HFF-Myc (cell line): ENCODE measurements at regions not wholly inside any gene's neighbourhood (a gene's known extent, or its start where the extent isn't known, plus 50 kb on each side); places are given as distances from the start of the nearest gene placed in this dataset.
"Not testable (repeated sequence)": the region's sequence is repeated elsewhere in the genome, so short reads cannot be mapped to it uniquely, and the experiment has no call there.

Source experiments
- DNase-seq: peaks from one replicate; pipeline ENCODE4 v3.0.0-alpha.2; 2011; ENCODE audit warnings: low read depth; ENCODE audit errors: extremely low read depth
- H3K4me3 ChIP-seq: replicated peaks from 2 replicates; pipeline ENCODE4 v1.5.1; 2011; ENCODE audit warnings: low read depth, mild to moderate bottlenecking, control low read depth, low read length
- TF ChIP-seq, protein P1 (sequence below): IDR thresholded peaks from 2 replicates; pipeline ENCODE4 v1.5.1; 2012; ENCODE audit warnings: mild to moderate bottlenecking, low read depth, low read length, control low read depth; ENCODE audit errors: missing control alignments

GRCh38 chr2:67145851-67146250, 251.3 kb upstream of the ETAA1 start:
- DNase-seq = no peak
- no peak overlapping the region for H3K4me3 ChIP-seq
- TF ChIP-seq, protein P1, sequence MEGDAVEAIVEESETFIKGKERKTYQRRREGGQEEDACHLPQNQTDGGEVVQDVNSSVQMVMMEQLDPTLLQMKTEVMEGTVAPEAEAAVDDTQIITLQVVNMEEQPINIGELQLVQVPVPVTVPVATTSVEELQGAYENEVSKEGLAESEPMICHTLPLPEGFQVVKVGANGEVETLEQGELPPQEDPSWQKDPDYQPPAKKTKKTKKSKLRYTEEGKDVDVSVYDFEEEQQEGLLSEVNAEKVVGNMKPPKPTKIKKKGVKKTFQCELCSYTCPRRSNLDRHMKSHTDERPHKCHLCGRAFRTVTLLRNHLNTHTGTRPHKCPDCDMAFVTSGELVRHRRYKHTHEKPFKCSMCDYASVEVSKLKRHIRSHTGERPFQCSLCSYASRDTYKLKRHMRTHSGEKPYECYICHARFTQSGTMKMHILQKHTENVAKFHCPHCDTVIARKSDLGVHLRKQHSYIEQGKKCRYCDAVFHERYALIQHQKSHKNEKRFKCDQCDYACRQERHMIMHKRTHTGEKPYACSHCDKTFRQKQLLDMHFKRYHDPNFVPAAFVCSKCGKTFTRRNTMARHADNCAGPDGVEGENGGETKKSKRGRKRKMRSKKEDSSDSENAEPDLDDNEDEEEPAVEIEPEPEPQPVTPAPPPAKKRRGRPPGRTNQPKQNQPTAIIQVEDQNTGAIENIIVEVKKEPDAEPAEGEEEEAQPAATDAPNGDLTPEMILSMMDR = no peak

DNA sequence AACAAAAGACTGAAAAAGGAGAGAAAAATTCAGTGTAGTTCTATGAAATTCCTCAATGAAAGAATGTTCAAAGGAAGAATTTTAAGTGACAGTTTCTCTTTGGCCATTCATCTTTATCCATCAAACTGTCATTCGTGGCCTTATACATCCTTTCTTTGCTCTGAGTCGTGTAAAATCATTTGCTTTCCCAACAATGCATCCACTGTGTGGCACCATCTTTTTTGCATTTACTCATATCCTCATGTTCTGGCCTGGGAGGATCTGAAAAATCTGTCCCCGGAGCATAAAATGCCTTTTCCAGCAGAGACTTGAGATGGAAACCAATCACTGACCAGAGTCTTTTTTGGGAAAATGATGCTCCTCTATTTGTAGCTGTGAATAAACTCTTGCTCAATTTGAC, 240.3 kb upstream of the ETAA1 start:
- no peak for DNase-seq
- H3K4me3 ChIP-seq = no peak overlapping the region
- TF ChIP-seq, protein P1 = no peak

- TF ChIP-seq, protein P1 = no peak
- no peak for DNase-seq
- H3K4me3 ChIP-seq = no peak overlapping the region
Measured at GRCh38 chr2:67158718-67159117, 238.4 kb upstream of the ETAA1 start.

DNA sequence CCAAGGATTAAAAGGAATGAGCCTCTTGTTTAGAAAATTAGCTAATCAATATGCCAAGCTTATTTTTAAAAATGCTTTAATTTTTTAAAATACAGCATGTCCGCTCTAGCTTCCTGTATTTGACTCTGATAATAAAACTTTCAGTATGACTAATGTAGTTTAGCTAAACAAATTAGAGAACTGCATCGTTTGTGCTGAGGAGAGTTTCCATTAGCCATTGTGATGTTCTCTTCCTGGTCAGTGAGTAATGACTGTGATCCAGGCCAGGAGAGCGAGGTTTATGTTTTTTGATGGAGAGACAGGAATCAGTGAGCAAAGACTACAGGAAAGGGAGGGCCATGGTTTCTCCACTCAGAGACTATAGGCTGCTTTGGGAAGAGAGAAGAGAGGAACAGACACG, 237.2 kb upstream of the ETAA1 start:
- DNase-seq = peak; percentile 16
- TF ChIP-seq, protein P1 = no peak
- no peak overlapping the region for H3K4me3 ChIP-seq

DNA sequence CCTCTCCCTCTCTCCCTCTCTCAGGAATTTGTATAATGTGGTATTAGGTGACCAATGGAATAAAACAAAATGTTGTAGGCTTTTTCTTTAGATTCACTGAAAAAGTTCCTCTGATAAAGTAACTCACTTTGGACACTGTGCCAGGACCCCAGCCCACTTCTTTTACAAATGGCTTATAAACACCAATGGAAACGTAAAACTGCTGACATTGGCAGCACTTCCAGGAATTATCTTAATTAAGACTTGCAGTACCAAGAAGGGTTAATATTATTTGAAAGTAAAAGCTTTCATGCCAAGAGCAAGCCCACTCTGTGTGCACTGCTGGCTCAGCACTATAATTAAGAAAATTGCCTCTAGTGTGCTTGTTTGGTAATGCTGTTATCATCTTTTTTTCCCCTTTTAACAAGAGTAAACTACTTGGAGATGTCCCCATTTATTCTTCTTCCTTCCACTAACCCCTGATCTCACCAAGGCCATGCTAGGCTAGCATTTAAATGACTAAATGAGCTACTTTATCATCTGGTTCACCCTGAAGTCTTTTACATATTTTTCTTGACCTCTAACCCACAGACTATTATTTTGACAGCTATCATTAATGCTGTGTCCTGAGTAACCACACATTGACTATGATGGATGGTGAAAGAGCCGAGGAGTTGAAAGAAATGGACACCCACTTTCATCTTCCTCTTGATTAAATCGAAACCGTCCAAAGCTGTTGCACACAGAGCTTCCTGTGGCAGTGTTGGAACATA, 232.2 kb upstream of the ETAA1 start:
- H3K4me3 ChIP-seq = no peak overlapping the region
- no peak for DNase-seq
- TF ChIP-seq, protein P1 = no peak

DNA sequence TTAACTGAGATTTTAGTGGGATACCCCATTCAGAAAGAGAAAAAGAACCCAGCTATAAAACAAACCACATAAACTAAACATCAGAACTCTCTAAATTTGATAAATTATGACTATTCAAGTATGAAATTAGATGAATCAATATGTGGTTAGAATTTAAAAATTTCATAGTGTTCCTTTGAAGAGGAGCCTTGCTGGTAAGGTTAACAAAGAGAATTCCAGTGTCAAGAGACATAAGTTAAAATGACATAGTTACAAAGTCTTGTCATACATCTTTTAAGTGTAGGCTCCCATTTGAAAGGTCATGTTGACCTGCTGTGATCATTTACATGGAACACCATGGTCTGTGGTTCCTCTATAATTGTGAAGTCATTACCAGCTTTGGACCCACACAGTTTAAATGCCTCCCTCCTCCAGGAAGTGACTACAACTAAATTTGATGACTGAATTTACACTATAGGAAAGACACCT, 231.6 kb upstream of the ETAA1 start:
- no peak for DNase-seq
- TF ChIP-seq, protein P1 = no peak
- H3K4me3 ChIP-seq = no peak overlapping the region

DNA sequence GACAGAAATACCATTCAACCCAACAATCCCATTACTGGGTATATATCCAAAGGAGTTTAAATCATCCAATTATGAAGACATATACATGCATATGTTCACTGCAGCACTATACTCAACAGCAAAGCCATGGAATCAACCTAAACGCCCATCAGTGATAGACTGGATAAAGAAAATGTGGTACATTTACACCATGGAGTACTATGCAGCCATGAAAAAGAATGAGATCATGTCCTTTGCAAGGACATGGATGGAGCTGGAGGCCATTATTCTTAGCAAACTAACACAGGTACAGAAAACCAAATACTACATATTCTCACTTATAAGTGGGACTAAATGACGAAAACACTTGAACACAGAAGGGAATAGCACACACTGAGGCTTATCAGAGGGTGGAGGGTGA, 230.6 kb upstream of the ETAA1 start:
- not testable (repeated sequence) for DNase-seq, H3K4me3 ChIP-seq
